Stimulated activated CD4-positive, alpha-beta T cell treated with anti-CD3 and anti-CD28 coated beads, Interleukin-2, amount 100 ng/mL, for 48 hours (primary cell): ENCODE measurements at regions not wholly inside any gene's neighbourhood (a gene's known extent, or its start where the extent isn't known, plus 50 kb on each side); places are given as distances from the start of the nearest gene placed in this dataset.
"Not testable (repeated sequence)": the region's sequence is repeated elsewhere in the genome, so short reads cannot be mapped to it uniquely, and the experiment has no call there.

Source experiments
- DNase-seq, 2 donors: peaks; one replicate each; pipeline ENCODE4 v3.0.0-alpha.2; 2020

DNA sequence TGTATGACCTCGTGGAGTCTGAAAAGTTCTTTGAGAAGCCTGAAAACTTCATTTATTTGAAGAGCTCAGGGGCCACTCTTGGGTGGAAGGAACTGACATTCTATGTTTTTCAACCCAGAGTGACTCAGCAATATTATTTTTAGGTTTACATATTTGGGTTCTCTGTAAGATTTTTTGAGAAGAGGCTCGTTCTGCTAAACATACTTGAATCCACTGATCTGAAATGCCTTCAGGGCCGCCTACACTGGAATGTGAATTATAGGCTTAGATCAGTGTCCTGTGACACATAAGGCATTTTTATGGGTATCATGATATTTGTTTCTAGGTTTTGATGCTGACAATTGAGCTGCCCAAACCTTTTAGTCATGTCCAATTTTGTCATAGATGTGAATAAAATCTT lies 86.2 kb downstream of the PSAT1 start:
- DNase-seq: no peak

DNA sequence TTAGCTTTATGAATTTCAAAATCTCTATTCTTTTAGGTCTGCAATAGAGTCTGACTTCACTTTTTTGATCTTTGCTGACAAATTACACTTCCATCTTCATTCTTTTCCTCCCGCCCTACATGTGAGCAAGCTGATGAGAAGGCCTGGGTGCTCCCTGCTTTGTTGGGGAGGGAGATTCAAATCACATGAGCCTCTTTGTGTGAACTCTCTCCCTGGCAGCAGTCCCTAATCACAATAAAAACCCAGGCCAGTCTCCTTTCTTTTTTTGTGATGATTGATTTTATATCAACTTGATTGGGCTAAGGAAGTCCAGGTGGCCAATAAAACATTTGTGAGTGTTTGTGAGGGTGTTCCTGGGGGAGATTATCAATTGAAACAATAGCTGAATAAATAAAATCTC lies 89.4 kb downstream of the PSAT1 start:
- no peak for DNase-seq

- no peak for DNase-seq
Observed at GRCh38 chr9:78386773-78387172, 89.8 kb downstream of the PSAT1 start.

- DNase-seq: no peak
Observed at GRCh38 chr9:78393340-78393739, 96.4 kb downstream of the PSAT1 start.

GRCh38 chr9:78393932-78394331 lies 97.0 kb downstream of the PSAT1 start:
- DNase-seq: no peak

DNA sequence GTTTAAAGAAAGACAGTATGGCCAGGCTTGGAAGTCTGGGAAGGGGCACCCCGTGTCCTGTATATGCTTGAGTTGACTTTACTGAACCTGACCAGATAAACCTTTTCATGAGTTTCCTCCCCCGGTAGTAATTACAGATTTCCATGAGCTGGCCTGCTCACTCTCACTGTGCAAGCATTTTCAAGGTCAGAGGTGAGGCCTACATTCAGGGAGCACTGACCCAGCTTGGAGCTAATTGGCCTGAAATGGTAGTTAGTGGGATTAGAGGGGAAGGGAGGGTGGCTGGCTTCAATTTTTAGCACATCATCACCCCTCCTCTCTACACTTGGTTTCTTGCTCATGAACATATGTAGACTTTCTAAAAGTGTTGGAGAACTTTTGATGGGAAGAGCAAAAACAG lies 99.2 kb downstream of the PSAT1 start:
- DNase-seq: no peak

- no peak for DNase-seq
Observed at GRCh38 chr9:78397045-78397444, 100.1 kb downstream of the PSAT1 start.

DNA sequence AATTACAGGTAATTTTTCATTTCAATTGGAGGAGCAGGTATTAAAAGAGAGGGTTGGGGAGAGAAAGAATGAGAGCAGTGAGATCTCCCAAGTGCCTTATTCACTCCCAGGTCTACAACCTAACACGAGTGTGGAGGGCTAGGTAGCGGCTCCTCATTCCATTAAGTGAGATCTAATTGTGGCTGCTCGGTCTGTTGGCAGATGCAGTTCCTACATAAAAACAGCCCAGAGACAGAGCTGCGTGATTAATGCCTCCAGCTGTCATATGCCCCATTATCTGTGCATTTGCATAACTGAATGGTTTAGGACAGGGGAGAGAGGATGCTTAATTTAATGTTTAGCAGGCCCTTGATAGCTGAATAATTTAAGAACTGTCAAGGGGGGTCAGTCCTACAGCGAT lies 100.5 kb downstream of the PSAT1 start:
- no peak for DNase-seq

DNA sequence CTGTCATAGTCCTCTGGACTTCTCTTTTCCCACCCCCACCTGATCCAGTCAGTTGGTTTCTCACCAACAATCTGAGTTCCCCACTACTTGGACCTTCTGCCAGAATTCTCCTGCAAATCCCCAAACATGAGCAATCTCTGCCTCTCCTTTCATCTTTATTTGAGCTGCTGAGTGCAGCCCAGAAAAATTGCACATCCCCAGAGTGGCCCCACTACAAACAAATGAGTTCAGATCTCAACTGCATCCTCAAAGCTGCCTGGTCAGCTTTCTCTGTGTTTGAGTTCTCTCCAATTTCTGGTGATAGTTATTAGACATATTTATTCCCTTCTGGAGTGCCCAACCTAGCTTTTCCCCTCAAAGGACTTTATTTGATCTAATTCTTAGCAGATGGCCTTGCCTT lies 102.2 kb downstream of the PSAT1 start:
- no peak for DNase-seq

DNA sequence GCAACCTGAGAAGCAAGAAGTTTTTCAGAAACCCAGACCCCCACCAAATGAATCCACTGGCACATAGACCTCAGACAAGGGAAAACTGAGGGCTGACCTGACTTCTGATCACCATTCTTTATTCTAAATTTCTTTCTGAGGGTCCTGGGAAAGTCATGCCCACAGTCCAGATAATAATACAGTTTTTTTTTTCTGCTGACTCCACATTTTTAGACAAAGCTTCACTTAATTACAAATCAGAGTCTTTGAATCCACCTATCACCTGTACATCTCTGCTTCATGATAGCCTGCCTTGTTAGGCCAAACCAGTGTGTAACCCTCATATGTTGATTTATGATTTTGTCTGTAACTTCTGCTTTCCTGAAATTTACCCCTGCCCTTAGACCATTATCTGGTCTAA lies 103.6 kb downstream of the PSAT1 start:
- no peak for DNase-seq

DNA sequence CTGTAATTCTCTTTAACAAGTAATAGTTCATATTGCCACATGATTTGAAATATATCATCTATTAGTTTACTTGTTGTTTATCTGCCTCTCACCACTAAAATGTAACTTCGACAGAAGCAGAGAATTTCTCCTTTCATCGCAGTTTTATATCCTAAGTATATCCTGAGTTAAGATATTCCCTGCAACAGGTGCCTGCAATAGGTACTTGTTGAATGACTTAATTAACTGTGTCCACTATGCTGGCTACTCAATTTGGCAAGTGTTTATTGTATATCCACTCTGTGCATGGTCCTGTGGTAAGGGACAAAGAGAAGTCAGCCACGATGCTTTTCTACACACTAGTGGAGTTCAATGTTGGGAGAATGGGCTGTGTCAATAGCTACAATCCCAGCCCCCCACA lies 108.5 kb downstream of the PSAT1 start:
- no peak for DNase-seq

DNA sequence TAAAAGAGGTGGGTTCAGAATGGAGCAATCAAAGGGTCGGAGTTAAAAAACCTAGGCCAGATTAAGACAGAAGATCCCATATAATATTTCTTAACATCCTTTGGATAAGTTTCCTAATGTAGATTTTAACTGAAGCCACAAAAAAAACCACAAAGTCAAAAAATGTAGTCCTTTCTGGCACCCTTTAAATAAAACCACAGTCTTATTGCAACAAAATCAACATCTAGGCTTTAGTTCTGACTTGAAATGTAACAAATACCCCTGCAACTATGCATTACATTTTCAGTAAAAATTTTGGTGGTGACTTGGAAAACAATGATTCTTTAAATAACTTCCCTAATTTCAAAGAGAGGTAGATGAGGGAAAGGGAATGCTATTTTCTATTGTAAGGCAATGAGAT lies 109.2 kb downstream of the PSAT1 start:
- no peak for DNase-seq

DNA sequence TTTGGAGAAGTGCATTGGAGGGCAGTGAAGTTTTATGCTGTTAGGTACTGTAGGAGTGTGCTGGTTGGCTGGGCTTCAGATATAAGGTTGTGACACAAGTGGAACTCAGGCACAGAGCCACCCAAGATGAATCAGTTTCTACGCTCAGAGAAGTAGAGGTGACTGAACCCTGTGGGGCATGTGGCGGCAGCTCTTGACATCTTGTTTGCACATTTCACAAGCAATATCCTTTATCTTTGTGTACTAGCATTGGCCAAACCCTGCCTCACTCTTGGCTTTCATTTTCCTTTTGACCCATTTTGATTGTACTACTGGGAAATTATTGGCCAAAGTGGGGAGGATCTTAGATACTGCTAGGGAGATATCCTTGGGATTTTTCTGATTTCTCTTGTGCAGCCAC lies 110.0 kb downstream of the PSAT1 start:
- no peak for DNase-seq

GRCh38 chr9:78407636-78408312 lies 110.8 kb downstream of the PSAT1 start:
- no peak for DNase-seq

DNA sequence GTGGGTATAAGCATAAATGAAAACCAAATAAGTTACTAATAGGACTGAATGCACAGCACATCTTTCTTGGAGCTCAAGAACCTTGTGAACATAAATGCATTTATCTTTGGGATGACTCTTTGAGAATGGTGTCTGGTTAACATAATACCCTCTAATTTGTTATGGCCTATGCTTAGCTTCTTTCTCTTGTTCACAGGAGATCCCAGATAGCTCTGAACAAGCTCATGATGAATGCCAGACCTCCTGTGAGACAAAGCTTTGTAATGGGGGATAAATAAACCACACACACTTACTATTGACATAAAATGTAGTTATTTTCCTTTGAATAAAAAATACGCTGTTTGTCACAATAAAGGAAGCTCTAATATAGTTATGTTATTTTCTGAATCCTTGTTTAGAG lies 111.5 kb downstream of the PSAT1 start:
- no peak for DNase-seq

GRCh38 chr9:78409928-78410510 lies 113.1 kb downstream of the PSAT1 start:
- DNase-seq: not testable (repeated sequence)

- no peak for DNase-seq
Observed at GRCh38 chr9:78422309-78422708, 125.4 kb downstream of the PSAT1 start.

DNA sequence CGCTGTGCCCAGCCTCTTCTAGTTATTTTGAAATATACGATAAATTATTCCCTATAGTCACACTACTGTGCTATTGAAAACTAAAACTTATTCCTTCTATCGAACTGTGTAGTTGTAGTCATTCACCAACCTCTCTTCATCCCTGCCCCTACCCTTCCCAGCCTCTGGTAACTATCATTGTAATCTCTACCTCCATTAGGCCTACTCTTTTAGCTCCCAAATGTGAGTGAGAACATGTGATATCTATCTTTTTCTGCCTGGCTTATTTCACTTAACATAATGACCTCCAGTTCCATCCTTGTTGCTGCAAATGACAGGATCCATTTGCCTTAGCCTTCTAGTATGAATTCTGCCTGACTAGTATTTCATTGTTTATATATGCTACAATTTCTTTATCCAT lies 127.4 kb downstream of the PSAT1 start:
- DNase-seq: no peak

DNA sequence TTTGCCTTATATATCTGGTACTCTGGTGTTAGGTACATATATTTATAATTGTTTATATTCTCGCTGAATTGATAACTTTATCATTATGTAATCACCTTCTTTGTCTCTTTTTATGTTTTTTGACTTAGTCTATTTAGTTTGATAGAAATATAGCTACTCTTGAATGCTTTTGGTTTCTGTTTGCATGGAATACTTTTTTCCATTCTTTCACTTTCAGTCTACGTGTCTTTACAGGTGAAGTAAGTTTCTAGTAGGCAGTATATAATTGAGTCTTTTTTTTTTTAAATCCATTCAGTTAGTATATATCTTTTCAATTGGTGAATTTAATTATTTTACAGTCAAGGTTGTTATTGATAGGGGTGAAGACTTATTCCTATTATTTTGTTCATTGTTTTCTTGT lies 131.7 kb downstream of the PSAT1 start:
- DNase-seq: no peak

GRCh38 chr9:78430387-78430786 lies 133.5 kb downstream of the PSAT1 start:
- DNase-seq: no peak

DNA sequence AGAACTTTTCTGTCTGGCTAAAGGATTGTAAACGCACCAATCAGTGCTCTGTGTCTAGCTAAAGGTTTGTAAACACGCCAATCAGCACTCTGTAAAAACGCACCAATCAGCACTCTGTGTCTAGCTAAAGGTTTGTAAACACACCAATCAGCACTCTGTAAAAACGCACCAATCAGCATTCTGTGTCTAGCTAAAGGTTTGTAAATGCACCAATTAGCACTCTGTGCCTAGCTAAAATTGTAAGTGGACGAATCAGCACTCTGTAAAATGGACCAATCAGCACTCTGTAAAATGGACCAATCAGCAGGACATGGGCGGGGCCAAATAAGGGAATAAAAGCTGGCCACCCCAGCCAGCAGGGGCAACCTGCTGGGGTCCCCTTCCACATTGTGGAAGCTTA lies 134.1 kb downstream of the PSAT1 start:
- DNase-seq: not testable (repeated sequence)

DNA sequence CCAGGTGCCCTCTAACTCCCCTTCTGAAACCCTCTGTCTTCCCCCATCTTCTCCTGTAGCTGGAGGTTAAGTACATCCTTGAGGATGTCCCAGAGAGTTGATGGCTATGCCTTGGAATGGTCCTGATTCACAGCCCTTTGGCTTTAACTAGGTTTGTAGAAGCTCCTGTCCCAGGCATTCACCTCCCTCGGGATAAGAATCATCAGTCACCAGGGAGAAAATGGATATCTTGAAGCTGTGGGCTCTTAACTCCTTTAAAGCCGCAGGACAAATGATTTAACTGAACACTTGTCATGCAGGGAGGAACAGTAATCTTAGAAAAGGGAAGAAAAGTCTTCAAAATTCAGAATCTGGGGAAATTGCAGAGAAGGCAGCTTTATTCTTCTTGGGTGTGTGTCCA lies 139.9 kb downstream of the PSAT1 start:
- no peak for DNase-seq

DNA sequence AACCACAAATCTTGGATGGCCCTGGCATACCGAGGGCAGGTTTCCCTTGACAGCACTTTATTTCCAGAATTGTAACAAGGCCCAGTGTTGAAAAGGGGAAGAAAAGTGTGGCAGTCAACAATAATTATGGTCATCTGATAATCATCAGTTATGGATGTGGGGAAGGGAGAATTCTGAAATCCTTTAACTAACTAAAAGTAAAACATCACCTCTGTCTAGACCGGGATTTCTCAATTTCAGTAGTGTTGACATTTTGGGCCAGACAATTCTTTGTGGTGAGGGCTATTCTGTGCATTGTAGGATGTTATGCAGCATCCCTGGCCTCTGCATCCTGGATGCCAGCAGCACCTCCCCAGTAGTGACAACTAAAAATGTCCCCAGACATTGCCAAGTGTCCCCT lies 140.4 kb downstream of the PSAT1 start:
- DNase-seq: no peak

GRCh38 chr9:78437806-78438205 lies 140.9 kb downstream of the PSAT1 start:
- DNase-seq: no peak

- no peak for DNase-seq
Observed at GRCh38 chr9:78438211-78438610, 141.3 kb downstream of the PSAT1 start.
